GM12878 (cell line): ENCODE measurements at regions not wholly inside any gene's neighbourhood (a gene's known extent, or its start where the extent isn't known, plus 50 kb on each side); places are given as distances from the start of the nearest gene placed in this dataset.

Source experiments
- CTCF ChIP-seq, 3 experiments: IDR thresholded peaks in 2 of 3; conservative IDR thresholded peaks in 1 of 3; 2 replicates each; pipeline ENCODE4 v1.5.1; 2011; ENCODE audit warnings: low read depth in 3 of 3, low read length in 3 of 3, mild to moderate bottlenecking in 3 of 3, control low read depth in 2 of 3, moderate library complexity in 2 of 3, inconsistent platforms in 1 of 3, mixed read lengths in 1 of 3; ENCODE audit not compliant: control insufficient read depth in 2 of 3, insufficient read depth in 1 of 3; ENCODE audit errors: extremely low read depth in 1 of 3
- HCFC1 ChIP-seq: fragments of 150-350 bp; IDR thresholded peaks from 2 replicates; pipeline ENCODE4 v1.6.1; 2014; ENCODE audit warnings: low read length
- TF ChIP-seq, protein P1 (sequence below): fragments of 450-650 bp; IDR thresholded peaks from 2 replicates; pipeline ENCODE4 v1.6.1; 2017; ENCODE audit warnings: mild to moderate bottlenecking, moderate library complexity

GRCh38 chr20:7264137-7264536, 496.7 kb downstream of the BMP2 start:
- TF ChIP-seq HCFC1 (no peak), CTCF (IDR thresholded peaks at IDR 0.05 in 2 of 3, conservative IDR thresholded peaks at IDR 0.05 in 1 of 3; ENCODE audit: control insufficient read depth in 2 of 3, extremely low read depth in 1 of 3, insufficient read depth in 1 of 3, low read depth in 3 of 3, low read length in 3 of 3) (no peak)
- TF ChIP-seq, protein P1, sequence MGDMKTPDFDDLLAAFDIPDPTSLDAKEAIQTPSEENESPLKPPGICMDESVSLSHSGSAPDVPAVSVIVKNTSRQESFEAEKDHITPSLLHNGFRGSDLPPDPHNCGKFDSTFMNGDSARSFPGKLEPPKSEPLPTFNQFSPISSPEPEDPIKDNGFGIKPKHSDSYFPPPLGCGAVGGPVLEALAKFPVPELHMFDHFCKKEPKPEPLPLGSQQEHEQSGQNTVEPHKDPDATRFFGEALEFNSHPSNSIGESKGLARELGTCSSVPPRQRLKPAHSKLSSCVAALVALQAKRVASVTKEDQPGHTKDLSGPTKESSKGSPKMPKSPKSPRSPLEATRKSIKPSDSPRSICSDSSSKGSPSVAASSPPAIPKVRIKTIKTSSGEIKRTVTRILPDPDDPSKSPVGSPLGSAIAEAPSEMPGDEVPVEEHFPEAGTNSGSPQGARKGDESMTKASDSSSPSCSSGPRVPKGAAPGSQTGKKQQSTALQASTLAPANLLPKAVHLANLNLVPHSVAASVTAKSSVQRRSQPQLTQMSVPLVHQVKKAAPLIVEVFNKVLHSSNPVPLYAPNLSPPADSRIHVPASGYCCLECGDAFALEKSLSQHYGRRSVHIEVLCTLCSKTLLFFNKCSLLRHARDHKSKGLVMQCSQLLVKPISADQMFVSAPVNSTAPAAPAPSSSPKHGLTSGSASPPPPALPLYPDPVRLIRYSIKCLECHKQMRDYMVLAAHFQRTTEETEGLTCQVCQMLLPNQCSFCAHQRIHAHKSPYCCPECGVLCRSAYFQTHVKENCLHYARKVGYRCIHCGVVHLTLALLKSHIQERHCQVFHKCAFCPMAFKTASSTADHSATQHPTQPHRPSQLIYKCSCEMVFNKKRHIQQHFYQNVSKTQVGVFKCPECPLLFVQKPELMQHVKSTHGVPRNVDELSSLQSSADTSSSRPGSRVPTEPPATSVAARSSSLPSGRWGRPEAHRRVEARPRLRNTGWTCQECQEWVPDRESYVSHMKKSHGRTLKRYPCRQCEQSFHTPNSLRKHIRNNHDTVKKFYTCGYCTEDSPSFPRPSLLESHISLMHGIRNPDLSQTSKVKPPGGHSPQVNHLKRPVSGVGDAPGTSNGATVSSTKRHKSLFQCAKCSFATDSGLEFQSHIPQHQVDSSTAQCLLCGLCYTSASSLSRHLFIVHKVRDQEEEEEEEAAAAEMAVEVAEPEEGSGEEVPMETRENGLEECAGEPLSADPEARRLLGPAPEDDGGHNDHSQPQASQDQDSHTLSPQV, result no peak
